Loucy (cell line): ENCODE measurements at regions not wholly inside any gene's neighbourhood (a gene's known extent, or its start where the extent isn't known, plus 50 kb on each side); places are given as distances from the start of the nearest gene placed in this dataset.

Experiments
- H2AFZ ChIP-seq: fragments of 200-600 bp; sonication (generic); 2 replicates; pipeline ENCODE4 v1.6.0; 2016; ENCODE audit warnings: antibody characterized with exemption, mild to moderate bottlenecking, low read length, moderate library complexity
- H3F3A ChIP-seq: fragments of 200-600 bp; 2 replicates; pipeline ENCODE4 v1.6.0; 2016; ENCODE audit warnings: antibody characterized with exemption, low read depth, mild to moderate bottlenecking
- H3K27me3 ChIP-seq: fragments of 200-600 bp; sonication (generic); 2 replicates; pipeline ENCODE4 v1.6.1; 2014; ENCODE audit warnings: low read length, mild to moderate bottlenecking; ENCODE audit not compliant: insufficient read depth, poor library complexity, severe bottlenecking
- H3K36me3 ChIP-seq: fragments of 200-600 bp; sonication (generic); 2 replicates; pipeline ENCODE4 v1.6.1; 2016; ENCODE audit warnings: low read length; ENCODE audit not compliant: insufficient read depth
- H3K4me1 ChIP-seq: fragments of 200-600 bp; sonication (generic); 2 replicates; pipeline ENCODE4 v1.5.1; 2014; ENCODE audit warnings: low read length, mild to moderate bottlenecking; ENCODE audit not compliant: insufficient read depth, poor library complexity, severe bottlenecking
- H3K4me2 ChIP-seq: fragments of 200-600 bp; sonication (generic); 2 replicates; pipeline ENCODE4 v1.6.0; 2014; ENCODE audit warnings: antibody characterized with exemption, low read length, low read depth, mild to moderate bottlenecking; ENCODE audit not compliant: poor library complexity, severe bottlenecking
- H3K4me3 ChIP-seq: fragments of 200-600 bp; sonication (generic); 2 replicates; pipeline ENCODE4 v1.5.1; 2014; ENCODE audit warnings: low read length, mild to moderate bottlenecking, mixed read lengths; ENCODE audit not compliant: poor library complexity, severe bottlenecking
- H3K79me2 ChIP-seq: fragments of 200-600 bp; sonication (generic); 2 replicates; pipeline ENCODE4 v1.6.1; 2014; ENCODE audit warnings: low read length; ENCODE audit not compliant: insufficient read depth
- H3K9ac ChIP-seq: fragments of 200-600 bp; sonication (generic); 2 replicates; pipeline ENCODE4 v1.6.0; 2014; ENCODE audit warnings: mild to moderate bottlenecking, low read depth, low read length, moderate library complexity; ENCODE audit not compliant: poor library complexity, severe bottlenecking
- H3K9me2 ChIP-seq: fragments of 200-600 bp; sonication (generic); replicated peaks from 2 replicates; pipeline ENCODE4 v1.6.1; 2016; ENCODE audit warnings: low read depth, low read length, mixed read lengths
- H3K9me3 ChIP-seq: fragments of 200-600 bp; sonication (generic); 2 replicates; pipeline ENCODE4 v1.6.1; 2014; ENCODE audit warnings: mild to moderate bottlenecking, antibody characterized with exemption, low read length, low read depth; ENCODE audit not compliant: insufficient read depth
- H4K20me1 ChIP-seq: fragments of 200-600 bp; sonication (generic); 2 replicates; pipeline ENCODE4 v1.6.0; 2014; ENCODE audit warnings: antibody characterized with exemption, low read length, mild to moderate bottlenecking; ENCODE audit not compliant: insufficient read depth, poor library complexity, severe bottlenecking
- EZH2phosphoT487 ChIP-seq: fragments of 200-600 bp; IDR thresholded peaks from 2 replicates; pipeline ENCODE4 v1.6.1; 2018; ENCODE audit warnings: antibody characterized with exemption, mild to moderate bottlenecking, moderate library complexity, borderline replicate concordance
- TF ChIP-seq, protein P1 (sequence below): fragments of 200-600 bp; sonication (generic); conservative IDR thresholded peaks from 2 replicates; pipeline ENCODE4 v1.5.1; 2014; ENCODE audit warnings: mild to moderate bottlenecking, antibody characterized with exemption, low read length

DNA sequence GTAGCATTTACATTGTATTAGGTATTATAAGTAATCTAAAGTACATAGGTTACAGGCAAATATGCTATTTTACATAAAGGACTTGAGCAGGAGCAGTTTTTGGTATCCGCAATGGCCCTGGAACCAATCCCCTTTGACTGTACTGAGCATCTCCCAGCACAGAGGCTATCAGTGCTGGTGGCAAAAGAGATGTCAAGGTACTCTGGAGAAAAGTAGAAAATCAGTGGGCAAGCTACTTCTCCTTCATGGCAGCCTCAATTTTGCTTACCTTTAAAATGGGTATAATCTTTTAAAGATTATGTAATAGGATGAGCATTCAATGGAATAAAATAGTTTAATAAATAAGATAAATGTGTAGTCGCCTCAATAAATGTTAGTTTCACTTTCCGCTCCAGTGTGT, 56.7 kb upstream of the LMCD1 start:
- no peaks in the 10 kb centered on the region for H3K27me3 ChIP-seq
- H3K4me3 ChIP-seq = no peak overlapping the region
- H4K20me1 ChIP-seq = no peaks in the 10 kb centered on the region
- H3K79me2 ChIP-seq = no peaks in the 10 kb centered on the region
- no peaks in the 10 kb centered on the region for H3K9me3 ChIP-seq
- H3K9me2 ChIP-seq = no peaks in the 10 kb centered on the region
- H3K9ac ChIP-seq = no peak overlapping the region
- H2AFZ ChIP-seq = no peak overlapping the region
- no peak overlapping the region for H3K4me2 ChIP-seq
- TF ChIP-seq EZH2phosphoT487 = no peak
- TF ChIP-seq, protein P1, sequence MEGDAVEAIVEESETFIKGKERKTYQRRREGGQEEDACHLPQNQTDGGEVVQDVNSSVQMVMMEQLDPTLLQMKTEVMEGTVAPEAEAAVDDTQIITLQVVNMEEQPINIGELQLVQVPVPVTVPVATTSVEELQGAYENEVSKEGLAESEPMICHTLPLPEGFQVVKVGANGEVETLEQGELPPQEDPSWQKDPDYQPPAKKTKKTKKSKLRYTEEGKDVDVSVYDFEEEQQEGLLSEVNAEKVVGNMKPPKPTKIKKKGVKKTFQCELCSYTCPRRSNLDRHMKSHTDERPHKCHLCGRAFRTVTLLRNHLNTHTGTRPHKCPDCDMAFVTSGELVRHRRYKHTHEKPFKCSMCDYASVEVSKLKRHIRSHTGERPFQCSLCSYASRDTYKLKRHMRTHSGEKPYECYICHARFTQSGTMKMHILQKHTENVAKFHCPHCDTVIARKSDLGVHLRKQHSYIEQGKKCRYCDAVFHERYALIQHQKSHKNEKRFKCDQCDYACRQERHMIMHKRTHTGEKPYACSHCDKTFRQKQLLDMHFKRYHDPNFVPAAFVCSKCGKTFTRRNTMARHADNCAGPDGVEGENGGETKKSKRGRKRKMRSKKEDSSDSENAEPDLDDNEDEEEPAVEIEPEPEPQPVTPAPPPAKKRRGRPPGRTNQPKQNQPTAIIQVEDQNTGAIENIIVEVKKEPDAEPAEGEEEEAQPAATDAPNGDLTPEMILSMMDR = no peak
- no peaks in the 10 kb centered on the region for H3K36me3 ChIP-seq
- H3K4me1 ChIP-seq = no peaks in the 10 kb centered on the region
- no peaks in the 10 kb centered on the region for H3F3A ChIP-seq

- Histone ChIP-seq H3K36me3 (no peaks in the 10 kb centered on the region), H3K9me3 (no peaks in the 10 kb centered on the region), H2AFZ (no peak overlapping the region), H3K4me3 (no peak overlapping the region), H3K4me1 (no peaks in the 10 kb centered on the region), H3F3A (no peaks in the 10 kb centered on the region), H3K27me3 (no peaks in the 10 kb centered on the region), H3K9ac (no peak overlapping the region), H3K4me2 (no peak overlapping the region), H3K9me2 (no peaks in the 10 kb centered on the region), H3K79me2 (no peaks in the 10 kb centered on the region), H4K20me1 (no peaks in the 10 kb centered on the region)
- TF ChIP-seq, protein P1 = no peak
- TF ChIP-seq EZH2phosphoT487 = no peak
Measured at GRCh38 chr3:8445861-8446260, 55.8 kb upstream of the LMCD1 start.

GRCh38 chr3:8446845-8447244, 54.8 kb upstream of the LMCD1 start:
- no peaks in the 10 kb centered on the region for H3K4me1 ChIP-seq
- H3K9ac ChIP-seq = no peak overlapping the region

More at GRCh38 chr3:8446845-8447244, 54.8 kb upstream of the LMCD1 start:
- no peaks in the 10 kb centered on the region for H3K36me3 ChIP-seq
- H3K79me2 ChIP-seq = no peaks in the 10 kb centered on the region
- H3K9me2 ChIP-seq = no peaks in the 10 kb centered on the region
- H3K4me2 ChIP-seq = no peak overlapping the region
- H3K27me3 ChIP-seq = no peaks in the 10 kb centered on the region
- TF ChIP-seq EZH2phosphoT487 = no peak
- TF ChIP-seq, protein P1 = no peak
- no peaks in the 10 kb centered on the region for H3F3A ChIP-seq
- no peak overlapping the region for H2AFZ ChIP-seq
- H4K20me1 ChIP-seq = no peaks in the 10 kb centered on the region
- H3K4me3 ChIP-seq = no peak overlapping the region
- no peaks in the 10 kb centered on the region for H3K9me3 ChIP-seq
